ENCODE measurements at regions not wholly inside any gene's neighbourhood (a gene's known extent, or its start where the extent isn't known, plus 50 kb on each side); places are given as distances from the start of the nearest gene placed in this dataset.

DNA sequence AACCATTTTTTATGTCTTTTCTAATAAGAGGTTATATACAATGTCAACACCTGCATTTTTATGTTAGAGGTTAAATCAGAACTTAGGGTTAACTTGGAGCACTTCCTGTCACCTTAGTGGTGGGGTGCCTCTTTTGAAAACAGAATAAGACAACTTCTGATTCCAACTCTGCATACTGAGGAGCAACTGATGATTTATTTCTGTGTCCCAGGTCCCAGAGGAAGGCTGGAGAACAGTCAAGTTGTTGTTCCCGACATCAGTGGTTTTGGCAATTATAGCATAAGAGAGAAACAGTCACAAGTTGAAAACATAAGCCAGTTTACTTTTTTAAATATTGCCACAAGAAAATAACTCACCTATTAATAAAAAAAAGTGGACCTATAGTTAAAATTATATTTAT is 871.0 kb upstream of the ADAMTS5 start:
- TF ChIP-seq, protein P1, sequence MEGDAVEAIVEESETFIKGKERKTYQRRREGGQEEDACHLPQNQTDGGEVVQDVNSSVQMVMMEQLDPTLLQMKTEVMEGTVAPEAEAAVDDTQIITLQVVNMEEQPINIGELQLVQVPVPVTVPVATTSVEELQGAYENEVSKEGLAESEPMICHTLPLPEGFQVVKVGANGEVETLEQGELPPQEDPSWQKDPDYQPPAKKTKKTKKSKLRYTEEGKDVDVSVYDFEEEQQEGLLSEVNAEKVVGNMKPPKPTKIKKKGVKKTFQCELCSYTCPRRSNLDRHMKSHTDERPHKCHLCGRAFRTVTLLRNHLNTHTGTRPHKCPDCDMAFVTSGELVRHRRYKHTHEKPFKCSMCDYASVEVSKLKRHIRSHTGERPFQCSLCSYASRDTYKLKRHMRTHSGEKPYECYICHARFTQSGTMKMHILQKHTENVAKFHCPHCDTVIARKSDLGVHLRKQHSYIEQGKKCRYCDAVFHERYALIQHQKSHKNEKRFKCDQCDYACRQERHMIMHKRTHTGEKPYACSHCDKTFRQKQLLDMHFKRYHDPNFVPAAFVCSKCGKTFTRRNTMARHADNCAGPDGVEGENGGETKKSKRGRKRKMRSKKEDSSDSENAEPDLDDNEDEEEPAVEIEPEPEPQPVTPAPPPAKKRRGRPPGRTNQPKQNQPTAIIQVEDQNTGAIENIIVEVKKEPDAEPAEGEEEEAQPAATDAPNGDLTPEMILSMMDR (IDR thresholded peaks at IDR 0.05), result no peak
- no peak for TF ChIP-seq POLR2A (IDR thresholded peaks at IDR 0.05)
- no peak for TF ChIP-seq POLR2AphosphoS5 (IDR thresholded peaks at IDR 0.05; ENCODE audit: insufficient read depth in 1 of 2, low read depth in 1 of 2)

All from vagina (tissue), 2 donors.